HTR-8/SVneo (cell line): ENCODE measurements at regions not wholly inside any gene's neighbourhood (a gene's known extent, or its start where the extent isn't known, plus 50 kb on each side); places are given as distances from the start of the nearest gene placed in this dataset.
"Not testable (repeated sequence)": the region's sequence is repeated elsewhere in the genome, so short reads cannot be mapped to it uniquely, and the experiment has no call there.

Experiments used
- DNase-seq: peaks from one replicate; pipeline ENCODE4 v3.0.0; 2011; ENCODE audit warnings: low spot score, mixed read lengths; ENCODE audit not compliant: insufficient read length
- FAIRE-seq: peaks from 2 replicates; lab custom pipeline; 2011; peaks lifted over from hg19 to GRCh38; lab: Jason Lieb, UNC

DNA sequence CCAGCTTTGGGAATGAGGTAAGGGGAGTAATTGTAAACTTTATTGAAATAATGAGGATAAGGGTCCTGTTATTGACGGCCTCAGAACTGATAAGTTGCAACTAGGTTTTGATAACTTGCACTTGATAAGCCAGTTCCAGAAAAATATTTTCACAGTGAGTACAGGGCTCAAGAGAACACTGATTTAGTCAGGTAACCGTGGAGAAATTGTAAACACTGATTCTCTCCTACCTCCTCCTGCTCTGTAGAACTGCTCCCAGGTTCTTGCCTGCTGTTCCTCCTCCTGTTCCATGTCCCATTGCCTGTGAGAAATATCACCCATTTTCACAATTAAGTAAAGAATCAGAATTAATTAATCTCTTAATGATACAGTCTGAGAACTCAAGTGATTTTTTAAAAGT is 55.0 kb upstream of the CXXC4 start:
- FAIRE-seq (no peak), DNase-seq (no peak)

DNA sequence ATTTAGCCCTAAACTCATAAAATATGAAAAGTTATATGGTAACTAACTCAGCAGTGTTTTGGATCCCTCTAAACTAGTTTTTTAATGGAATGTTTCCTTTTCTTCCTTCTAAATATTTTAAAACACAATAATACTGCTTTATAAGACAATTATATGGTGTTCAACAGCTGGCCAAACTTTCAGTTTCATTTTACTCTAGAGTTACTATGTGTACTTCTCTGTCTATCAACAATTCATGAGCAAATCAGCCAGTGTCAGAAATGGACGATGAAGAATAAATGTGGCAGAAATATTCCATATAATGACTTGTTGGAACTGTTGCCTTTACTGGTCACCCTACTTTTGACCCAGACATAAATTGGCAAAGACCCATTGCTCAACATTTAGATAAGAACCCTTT is 64.8 kb upstream of the CXXC4 start:
- FAIRE-seq (no peak), DNase-seq (no peak)

DNA sequence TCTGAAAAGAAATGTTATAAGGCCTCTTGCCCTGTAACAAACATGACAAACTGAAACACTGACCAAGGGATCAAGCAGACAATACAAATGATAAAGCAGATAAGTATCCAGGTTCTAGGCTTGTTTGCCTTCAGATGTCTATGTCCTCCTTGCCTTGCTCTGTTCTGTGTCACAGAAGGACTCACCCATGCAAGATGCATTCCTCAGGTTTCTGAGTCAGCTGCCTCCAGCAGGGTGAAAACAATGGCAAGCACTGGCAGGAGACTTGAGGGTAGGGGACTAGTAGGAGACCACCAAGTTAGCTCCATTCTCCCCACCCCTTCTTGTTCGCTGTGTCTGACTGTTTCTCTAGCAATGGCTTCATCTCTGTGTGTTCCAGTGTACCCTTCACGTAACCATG is 76.6 kb upstream of the CXXC4 start:
- FAIRE-seq (no peak), DNase-seq (no peak)

DNA sequence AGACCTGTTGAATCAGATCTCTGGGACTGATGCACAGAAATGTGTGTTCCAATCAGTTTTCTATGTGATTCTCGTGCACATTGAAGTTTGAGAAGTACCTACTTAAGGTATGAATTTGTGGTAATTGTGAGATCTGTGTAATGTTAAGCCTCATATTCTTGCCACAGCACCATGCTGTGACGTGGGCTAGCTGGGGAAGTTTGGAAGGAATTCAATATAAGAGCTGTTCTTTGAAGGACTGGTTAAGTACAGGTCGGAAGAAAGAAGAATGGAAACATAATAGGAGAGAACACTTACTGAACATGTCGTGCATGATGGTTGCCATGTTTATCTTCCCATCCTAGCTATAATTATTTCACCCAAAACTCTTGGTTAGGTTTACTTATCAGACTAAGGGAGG is 79.7 kb upstream of the CXXC4 start:
- DNase-seq (no peak), FAIRE-seq (no peak)

DNA sequence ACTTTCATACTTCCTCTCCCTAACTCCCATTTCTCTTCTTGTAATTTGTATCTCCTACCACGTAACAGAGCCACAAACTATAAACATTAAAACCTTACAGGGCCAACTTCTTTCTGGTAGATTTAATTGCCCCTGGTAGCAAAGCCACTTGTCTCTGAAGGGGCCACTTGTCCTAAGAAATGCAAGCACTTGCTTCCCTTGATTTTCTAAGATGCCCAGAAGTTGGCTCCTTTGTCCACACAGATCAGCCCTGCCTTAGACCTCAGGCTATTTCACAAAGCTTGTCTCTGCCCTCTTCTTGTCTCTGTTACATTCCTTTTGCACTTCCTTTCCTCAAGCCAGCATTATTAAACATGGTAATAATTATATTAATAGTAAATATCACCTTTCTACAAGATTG is 80.6 kb upstream of the CXXC4 start:
- DNase-seq (no peak), FAIRE-seq (no peak)

DNA sequence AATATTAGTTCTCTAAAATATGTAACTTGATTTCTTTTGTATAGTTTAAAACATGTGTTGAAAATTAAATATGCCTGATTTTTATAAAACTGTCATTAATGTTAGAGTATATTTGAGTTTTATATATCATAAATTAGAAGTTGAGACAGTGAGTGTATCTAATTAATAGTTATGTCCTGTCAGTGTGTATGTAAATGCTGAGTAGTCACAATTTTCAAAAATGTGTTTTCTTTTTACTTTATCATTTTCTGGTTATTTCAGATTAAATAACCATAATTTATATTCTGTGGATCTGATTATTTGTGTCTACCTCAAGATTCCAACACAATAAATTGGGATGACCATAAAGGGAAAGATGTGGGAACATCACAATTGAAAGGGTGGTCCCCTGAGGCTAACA is 82.7 kb upstream of the CXXC4 start:
- no peak for DNase-seq
- no peak for FAIRE-seq

DNA sequence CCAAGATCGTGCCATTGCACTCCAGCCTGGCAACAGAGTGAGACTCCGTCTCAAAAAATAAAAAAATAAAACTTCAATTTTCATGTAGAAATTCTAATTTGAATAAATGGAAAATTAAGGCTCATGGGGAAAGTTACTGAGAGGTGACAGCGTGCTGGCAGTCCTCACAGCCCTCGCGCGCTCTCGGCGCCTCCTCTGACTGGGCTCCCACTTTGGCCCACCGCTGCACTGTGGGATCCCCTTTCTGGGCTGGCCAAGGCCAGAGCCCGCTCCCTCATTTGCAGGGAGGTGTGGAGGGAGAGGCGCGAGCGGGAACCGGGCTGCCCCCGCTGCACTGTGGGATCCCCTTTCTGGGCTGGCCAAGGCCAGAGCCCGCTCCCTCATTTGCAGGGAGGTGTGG is 86.8 kb upstream of the CXXC4 start:
- not testable (repeated sequence) for DNase-seq, FAIRE-seq

DNA sequence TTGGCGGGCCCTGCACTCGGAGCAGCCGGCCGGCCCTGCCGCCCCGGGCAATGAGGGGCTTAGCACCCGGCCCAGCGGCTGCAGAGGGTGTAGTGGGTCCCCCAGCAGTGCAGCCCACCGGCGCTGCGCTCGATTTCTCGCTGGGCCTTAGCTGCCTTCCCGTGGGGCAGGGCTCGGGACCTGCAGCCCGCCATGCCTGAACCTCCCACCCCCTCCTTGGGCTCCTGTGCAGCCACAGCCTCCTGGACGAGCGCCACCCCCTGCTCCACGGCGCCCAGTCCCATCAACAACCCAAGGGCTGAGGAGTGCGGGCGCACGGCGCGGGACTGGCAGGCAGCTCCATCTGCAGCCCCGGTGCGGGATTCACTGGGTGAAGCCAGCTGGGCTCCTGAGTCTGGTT is 87.4 kb upstream of the CXXC4 start:
- not testable (repeated sequence) for FAIRE-seq, DNase-seq

DNA sequence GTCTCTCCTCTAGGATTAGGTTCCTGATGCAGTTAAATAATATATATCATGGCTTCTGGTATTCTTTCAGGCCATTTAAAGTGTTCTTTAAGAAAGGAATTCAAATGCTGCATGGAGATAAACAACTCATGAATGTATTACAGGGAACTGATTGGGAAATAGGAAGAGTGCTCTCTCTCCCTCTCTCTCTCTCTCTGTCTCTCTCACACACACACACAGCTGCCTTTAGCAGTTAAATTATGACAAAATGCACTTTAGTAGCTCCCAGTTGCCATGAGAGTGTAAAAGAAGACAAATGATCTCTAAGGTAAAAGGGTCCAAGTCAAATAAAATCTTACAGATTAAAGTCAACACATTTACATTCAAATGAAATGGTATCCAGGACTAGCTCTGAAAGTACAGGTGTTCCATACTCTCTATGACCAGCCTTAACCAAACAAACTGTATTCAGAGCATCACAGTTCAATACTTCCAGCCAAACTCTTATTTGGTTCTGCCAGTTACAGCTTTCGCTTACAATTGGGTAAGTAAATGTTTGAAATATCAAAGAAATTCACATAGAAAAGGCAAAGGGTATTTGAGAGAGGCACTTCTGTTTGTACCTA is 94.7 kb upstream of the CXXC4 start:
- no peak for FAIRE-seq

DNA sequence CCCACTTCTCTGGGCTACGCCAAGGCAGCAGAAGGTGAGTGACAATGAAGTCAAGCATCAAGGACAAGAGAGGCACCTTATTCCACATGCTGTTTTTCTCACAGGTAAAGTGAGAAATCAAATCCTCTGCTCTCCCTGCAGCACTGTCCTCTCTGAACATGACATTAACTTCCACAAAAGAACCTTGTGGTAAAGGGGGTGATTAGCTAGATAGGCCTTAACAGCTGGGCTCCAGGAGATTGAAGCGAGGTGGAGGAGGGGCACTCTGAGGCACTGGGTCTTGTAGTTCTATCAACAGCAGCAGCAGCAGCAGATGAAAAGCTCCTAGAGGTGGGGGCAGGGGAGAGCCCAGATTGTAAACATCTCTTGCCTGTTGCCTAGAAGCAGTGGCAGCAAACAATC is 96.8 kb upstream of the CXXC4 start:
- no peak for FAIRE-seq

More for the DNA sequence above, 94.7 kb upstream of the CXXC4 start:
- no peak for DNase-seq

DNA sequence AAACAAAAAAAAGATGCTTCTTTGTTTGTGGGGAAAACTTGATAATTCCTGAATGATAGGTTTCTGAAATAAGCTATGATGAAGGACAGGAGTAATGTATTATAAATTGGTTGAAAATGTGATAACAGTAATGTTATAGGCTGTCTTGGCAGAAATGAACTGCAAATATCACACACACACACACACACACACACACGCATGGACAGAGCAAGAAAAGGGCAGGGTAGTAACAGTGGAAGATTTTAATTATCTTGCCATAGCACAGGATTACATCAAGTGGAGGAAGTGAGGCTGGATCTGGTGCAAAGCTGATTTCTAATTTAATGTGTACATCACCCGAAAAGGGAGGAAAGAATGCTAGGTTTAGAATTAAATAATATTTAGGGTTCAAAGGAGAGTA is 97.5 kb upstream of the CXXC4 start:
- DNase-seq (no peak), FAIRE-seq (no peak)

More for the DNA sequence above, 96.8 kb upstream of the CXXC4 start:
- DNase-seq = no peak

DNA sequence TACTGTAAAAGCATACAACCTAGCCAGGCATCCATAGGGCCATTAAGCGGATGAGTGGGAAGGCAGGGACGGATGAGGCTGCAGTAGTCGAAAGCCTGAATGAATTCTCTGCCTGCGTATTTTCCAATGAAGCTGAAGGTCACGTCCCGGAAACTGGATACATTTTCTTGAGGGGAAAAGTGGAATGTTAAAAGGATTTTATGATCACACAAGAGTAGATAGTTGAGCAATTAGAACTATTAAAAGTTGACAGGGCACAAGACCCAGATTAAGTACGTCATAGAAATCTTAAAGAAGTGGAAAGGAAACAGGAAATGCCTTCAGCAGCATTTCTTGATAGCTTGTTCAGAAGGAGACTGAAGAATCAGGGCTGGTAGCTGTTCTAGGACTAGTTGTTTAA is 98.3 kb upstream of the CXXC4 start:
- DNase-seq = no peak
- FAIRE-seq = no peak

DNA sequence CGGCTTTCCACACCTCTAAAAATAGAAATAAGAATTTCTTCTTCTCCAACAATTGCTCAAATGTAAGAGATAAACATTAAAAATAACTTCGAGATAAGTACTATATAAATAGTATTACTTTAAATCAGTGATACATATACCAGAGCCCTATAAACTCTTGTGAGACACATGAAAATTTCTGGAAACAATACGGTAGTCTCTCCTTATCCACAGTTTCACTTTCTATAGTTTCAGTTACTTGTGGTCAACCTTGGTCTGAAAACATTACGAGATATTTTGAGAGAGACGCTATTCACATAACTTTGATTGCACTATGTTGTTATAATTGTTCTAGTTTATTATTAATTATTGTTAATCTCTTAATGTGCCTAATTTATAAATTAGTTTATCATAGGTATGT is 101.5 kb upstream of the CXXC4 start:
- DNase-seq (no peak), FAIRE-seq (no peak)

DNA sequence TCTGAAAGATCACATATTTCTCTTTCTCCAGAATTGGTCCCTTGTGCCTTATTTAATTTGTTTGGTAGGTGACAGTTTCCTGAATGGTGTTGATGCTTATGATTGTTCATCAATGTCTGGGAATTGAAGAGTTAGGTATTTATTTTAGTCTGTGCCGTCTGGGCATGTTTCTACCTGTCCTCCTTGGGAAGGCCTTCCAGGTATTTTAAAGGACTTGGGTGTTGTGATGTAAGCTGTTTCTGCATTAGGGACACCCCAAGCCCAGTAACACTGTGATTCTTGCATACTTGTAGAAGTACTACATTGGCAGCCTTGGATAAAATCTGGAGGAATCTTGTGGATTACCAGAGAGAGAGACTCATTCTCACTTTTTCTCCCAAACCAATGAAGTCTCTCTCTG is 120.8 kb upstream of the CXXC4 start:
- DNase-seq (no peak), FAIRE-seq (no peak)

DNA sequence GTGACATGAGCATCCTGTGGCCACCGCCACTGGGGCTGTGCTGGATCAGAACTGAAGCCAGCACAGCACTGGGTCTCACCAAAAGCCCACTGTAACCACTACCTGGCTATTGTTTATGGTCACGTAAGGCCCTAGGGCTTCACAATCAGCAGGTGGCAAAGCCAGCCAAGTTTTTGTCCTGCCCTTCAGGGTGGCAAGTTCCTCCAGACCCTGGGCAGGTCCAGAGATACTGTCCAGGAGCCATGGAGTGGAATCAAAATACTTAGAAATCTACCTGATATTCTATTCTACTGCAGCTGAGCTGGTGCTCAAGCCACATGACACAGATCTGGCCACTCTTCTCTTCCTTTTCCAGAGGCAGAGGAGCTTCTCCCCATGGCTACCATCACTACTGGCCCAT is 121.2 kb upstream of the CXXC4 start:
- DNase-seq (no peak), FAIRE-seq (no peak)

DNA sequence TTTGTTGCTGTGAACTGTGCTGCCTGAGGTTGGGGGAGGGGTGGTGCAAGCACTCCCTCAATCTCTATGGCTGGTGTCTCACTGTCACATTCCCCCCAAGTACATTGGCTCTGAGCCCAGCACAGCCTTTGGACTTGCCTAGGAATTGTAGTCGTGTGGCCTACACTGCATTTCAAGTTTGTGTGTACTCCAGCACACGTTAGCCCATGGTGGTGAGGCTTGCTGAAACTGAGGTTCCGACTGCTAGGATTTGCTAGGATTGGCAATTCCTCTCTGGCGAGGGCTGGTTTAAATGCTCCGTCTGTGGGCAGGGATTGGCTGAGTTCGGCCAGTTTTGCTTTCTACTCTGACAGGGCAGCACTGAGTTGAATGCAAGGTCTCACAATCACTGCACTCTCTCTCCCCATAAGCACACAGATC is 121.7 kb upstream of the CXXC4 start:
- DNase-seq (no peak), FAIRE-seq (no peak)

DNA sequence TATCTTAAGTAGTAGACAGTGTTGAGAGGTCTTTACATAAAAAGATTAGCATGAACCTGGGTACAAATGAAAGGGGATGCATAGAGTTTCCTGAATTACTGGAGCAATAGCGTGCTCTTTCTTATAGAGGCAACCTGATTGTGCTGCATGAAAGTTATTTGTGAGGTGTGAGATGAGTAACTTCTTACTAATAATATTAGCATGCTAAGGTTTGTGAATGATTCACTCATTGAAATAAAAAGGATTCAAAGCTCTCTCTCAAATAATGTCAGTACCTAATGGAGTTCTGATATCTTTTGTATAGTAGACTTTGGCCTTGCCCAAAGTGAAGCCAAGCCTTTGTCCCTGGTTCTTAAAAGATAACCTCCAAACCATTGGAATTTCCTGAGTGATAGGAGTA is 131.0 kb upstream of the CXXC4 start:
- FAIRE-seq (no peak), DNase-seq (no peak)

DNA sequence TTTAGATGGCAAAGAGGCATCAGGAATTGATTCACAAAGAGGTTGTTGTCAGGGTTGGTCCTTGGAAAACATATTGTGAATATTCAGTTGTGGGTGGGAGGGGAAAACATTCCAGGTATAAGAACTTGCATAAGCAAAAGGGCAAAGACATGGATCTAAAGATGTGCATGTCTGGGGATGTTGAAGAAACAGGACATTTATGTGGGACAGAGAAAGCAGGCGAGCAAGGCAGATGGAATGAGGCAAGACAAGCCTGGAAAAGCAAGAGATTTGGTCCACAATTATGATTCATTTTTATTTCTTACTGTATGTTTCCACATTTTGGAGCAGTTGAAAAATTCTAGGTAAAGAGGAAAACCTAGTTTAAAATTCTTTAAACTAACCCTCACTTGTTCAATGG is 134.9 kb upstream of the CXXC4 start:
- DNase-seq (no peak), FAIRE-seq (no peak)

DNA sequence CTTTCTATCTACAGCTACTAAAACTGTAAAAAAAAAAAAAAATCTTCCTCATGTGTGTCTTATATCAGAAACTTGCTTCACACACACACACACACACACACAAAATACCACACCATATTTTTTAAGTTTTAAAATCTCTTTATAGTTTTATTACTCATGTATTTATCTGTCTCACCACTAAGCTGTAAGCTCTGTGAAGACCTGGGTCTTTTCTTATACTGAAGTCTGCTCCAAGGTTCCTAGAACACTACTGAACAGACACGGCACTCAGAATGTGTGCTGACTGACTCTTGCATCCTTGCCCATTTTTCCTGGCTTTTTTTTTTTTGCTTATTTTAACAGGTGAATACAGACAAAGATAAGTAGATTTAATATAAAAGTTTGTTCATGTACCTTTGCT is 135.6 kb upstream of the CXXC4 start:
- no peak for DNase-seq

DNA sequence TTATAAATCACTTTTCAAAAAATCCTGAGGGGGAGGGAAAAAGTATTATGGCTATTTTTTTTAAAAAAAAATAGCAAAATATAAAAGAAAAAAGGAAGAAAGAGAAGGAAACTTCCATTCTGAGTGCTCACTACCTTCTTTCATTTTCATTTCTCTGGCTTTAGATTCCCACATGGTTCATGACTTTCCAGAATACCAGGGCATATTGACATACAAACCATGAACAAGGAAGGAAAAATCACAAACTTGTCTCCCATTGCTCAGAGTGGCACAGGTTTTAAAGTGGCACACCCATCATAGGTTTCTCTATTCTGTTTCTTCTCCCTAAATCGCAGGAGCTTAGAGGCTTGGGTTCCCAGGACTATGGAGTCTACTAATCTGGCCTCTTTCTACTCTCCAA is 136.3 kb upstream of the CXXC4 start:
- no peak for FAIRE-seq
- no peak for DNase-seq

More for the DNA sequence above, 135.6 kb upstream of the CXXC4 start:
- FAIRE-seq = no peak

DNA sequence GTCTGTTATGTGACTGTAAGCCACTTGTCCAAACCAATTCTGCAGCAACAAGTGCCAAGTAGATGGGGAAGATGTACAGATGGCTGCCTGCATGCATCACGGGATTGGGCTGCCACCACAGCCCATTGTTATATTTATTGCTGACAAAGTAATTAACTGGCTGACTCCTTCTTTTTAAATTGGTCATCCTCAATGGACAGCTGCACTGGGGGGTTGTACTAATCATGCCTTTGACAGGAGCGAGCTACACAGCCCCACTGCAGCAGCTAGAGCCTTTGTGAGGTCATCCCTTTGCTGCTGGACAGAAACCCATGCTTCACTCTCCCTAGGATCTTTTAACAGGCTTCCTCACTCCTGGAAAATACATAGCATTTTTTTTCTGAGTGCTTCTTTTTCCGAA is 146.7 kb upstream of the CXXC4 start:
- FAIRE-seq = no peak
- no peak for DNase-seq

DNA sequence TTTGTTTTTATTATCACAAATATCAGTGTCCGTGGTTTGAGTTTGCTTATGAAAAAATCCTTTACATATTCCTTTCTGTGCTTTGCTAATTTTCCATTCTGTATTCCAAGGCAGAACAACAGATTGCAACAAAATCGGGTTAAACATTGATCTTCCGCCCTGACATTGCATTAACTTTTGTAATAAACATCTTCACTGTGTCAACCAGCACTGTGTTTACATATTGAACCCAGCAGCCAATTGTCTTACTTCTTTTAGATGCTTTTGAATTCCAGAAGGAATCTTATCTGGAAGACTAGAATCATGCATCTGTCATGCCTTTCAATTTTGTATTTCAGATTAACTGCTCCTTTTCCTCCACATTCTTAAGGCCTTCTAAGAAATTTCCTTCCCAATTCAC is 147.8 kb upstream of the CXXC4 start:
- FAIRE-seq (no peak), DNase-seq (no peak)

DNA sequence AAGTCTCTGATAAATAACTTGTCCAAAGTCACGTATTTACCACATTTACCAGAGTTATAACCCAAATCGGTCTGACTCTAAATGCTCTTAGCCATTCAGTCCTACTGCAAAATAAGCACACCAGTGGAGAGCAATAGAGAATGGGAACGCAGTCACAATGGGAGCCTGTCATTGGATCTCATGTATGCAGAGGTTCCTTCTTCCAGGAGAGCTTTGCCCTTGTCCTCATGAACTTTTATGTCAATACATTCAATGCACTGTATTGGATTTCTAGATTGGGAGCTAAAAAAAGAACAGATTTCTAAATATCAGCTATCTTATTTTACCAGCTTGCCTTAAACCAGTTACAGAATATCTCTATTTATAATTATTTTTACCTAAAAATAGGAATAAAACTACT is 149.1 kb upstream of the CXXC4 start:
- DNase-seq = no peak
- FAIRE-seq = no peak
